ENCODE measurements at regions not wholly inside any gene's neighbourhood (a gene's known extent, or its start where the extent isn't known, plus 50 kb on each side); places are given as distances from the start of the nearest gene placed in this dataset.

DNA sequence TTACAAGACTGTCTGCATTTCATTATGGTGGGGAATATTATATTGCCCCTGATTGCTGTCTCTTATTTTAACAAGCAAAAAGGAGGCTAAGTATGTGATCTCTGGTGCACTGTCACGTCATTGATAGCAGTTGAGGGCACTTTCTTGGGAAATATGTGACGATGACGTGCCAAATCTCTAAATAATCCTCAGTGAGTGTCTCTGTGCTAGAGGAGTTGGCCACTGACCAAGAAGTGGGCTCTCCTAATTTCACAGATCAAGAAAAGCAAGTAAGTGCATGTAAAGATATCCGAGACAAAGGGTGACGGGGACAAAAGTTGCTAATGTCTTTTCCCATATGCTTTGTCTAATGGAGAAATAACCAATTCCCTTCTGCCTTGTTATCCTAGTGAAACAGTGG, 487.4 kb upstream of the TENM3 start:
- TF ChIP-seq, protein P1, sequence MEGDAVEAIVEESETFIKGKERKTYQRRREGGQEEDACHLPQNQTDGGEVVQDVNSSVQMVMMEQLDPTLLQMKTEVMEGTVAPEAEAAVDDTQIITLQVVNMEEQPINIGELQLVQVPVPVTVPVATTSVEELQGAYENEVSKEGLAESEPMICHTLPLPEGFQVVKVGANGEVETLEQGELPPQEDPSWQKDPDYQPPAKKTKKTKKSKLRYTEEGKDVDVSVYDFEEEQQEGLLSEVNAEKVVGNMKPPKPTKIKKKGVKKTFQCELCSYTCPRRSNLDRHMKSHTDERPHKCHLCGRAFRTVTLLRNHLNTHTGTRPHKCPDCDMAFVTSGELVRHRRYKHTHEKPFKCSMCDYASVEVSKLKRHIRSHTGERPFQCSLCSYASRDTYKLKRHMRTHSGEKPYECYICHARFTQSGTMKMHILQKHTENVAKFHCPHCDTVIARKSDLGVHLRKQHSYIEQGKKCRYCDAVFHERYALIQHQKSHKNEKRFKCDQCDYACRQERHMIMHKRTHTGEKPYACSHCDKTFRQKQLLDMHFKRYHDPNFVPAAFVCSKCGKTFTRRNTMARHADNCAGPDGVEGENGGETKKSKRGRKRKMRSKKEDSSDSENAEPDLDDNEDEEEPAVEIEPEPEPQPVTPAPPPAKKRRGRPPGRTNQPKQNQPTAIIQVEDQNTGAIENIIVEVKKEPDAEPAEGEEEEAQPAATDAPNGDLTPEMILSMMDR (IDR thresholded peaks at IDR 0.05) = no peak
- no peak for TF ChIP-seq POLR2A (IDR thresholded peaks at IDR 0.05)
